IMR-90 (cell line): ENCODE measurements at regions not wholly inside any gene's neighbourhood (a gene's known extent, or its start where the extent isn't known, plus 50 kb on each side); places are given as distances from the start of the nearest gene placed in this dataset.

Source experiments
- ATAC-seq: fragments of 200-7000 bp; cut with Tn5 transposase; 2 replicates; pipeline ENCODE4 v1.9.1; 2020; ENCODE audit warnings: low read depth, mild to moderate bottlenecking, moderate library complexity
- BruUV-seq: library from RNA; stranded (reverse); fragments of 400-500 nt; replicated peaks from 2 replicates; lab custom pipeline; 2021; lab: Mats Ljungman, UMichigan
- CTCF ChIA-PET: fragments of 300-600 bp; formaldehyde crosslinking; extraction: SDS; loops from one replicate; lab custom pipeline; 2021; ENCODE audit warnings: antibody characterized with exemption; lab: Yijun Ruan, JAX
- POLR2A ChIA-PET: fragments of 300-600 bp; sonication (Branson Sonifier 250); formaldehyde crosslinking; loops from one replicate; lab custom pipeline; 2022; ENCODE audit warnings: antibody characterized with exemption; ENCODE audit not compliant: unreplicated experiment; lab: Charles Lee
- DNase-seq: peaks from one replicate; pipeline ENCODE4 v3.0.0; 2013
- H2AFZ ChIP-seq: replicated peaks from 2 replicates; pipeline ENCODE3; 2013; ENCODE audit warnings: low read length, mild to moderate bottlenecking; ENCODE audit not compliant: poor library complexity
- H2AK5ac ChIP-seq: 2 replicates; pipeline ENCODE4 v1.6.1; 2013; ENCODE audit warnings: low read depth, low read length, inconsistent platforms
- H2AK9ac ChIP-seq: replicated peaks from 2 replicates; pipeline ENCODE3; 2013; ENCODE audit warnings: mild to moderate bottlenecking, low read depth, low read length, moderate library complexity; ENCODE audit not compliant: poor library complexity
- H2BK120ac ChIP-seq: 2 replicates; pipeline ENCODE4 v1.6.1; 2013; ENCODE audit warnings: low read depth, low read length, inconsistent platforms
- H2BK15ac ChIP-seq: 3 replicates; pipeline ENCODE4 v1.6.1; 2013; ENCODE audit warnings: low read depth, low read length, inconsistent platforms
- H2BK20ac ChIP-seq: 2 replicates; pipeline ENCODE4 v1.6.1; 2013; ENCODE audit warnings: low read depth, mild to moderate bottlenecking, inconsistent platforms, low read length, moderate library complexity
- H2BK5ac ChIP-seq: 2 replicates; pipeline ENCODE4 v1.6.1; 2013; ENCODE audit warnings: mild to moderate bottlenecking, low read depth, low read length, inconsistent platforms; ENCODE audit not compliant: poor library complexity, severe bottlenecking
- H3K14ac ChIP-seq: replicated peaks from 2 replicates; pipeline ENCODE4 v1.6.1; 2013; ENCODE audit warnings: low read depth, low read length, inconsistent platforms
- H3K18ac ChIP-seq: 2 replicates; pipeline ENCODE4 v1.6.1; 2013; ENCODE audit warnings: low read depth, low read length, control low read depth
- H3K23ac ChIP-seq: 2 replicates; pipeline ENCODE4 v1.6.1; 2013; ENCODE audit warnings: low read depth, low read length, inconsistent platforms
- H3K27ac ChIP-seq: 2 replicates; pipeline ENCODE4 v1.5.1; 2013; ENCODE audit warnings: mild to moderate bottlenecking, control low read depth, low read length; ENCODE audit not compliant: insufficient read depth
- H3K27me3 ChIP-seq: 2 replicates; pipeline ENCODE4 v1.6.1; 2013; ENCODE audit warnings: low read length; ENCODE audit not compliant: control insufficient read depth, insufficient read depth
- H3K36me3 ChIP-seq: 2 replicates; pipeline ENCODE4 v1.6.1; 2013; ENCODE audit warnings: low read length, mixed read lengths; ENCODE audit not compliant: control insufficient read depth, insufficient read depth
- H3K4ac ChIP-seq: 2 replicates; pipeline ENCODE4 v1.6.1; 2013; ENCODE audit warnings: low read depth, low read length, inconsistent platforms
- H3K4me1 ChIP-seq: 2 replicates; pipeline ENCODE4 v1.6.1; 2013; ENCODE audit warnings: low read length, mixed read lengths; ENCODE audit not compliant: control insufficient read depth, insufficient read depth
- H3K4me2 ChIP-seq: 2 replicates; pipeline ENCODE4 v1.6.1; 2013; ENCODE audit warnings: low read depth, mild to moderate bottlenecking, control low read depth, low read length, moderate library complexity
- H3K4me3 ChIP-seq: 2 replicates; pipeline ENCODE4 v1.5.1; 2013; ENCODE audit warnings: low read depth, mild to moderate bottlenecking, control low read depth, low read length, moderate library complexity; ENCODE audit not compliant: insufficient read depth
- H3K56ac ChIP-seq: 2 replicates; pipeline ENCODE4 v1.6.1; 2013; ENCODE audit warnings: low read length, inconsistent platforms; ENCODE audit not compliant: insufficient read depth; ENCODE audit errors: extremely low read depth
- H3K79me1 ChIP-seq, 2 experiments: 2 replicates each; pipeline ENCODE4 v1.6.1; 2013; ENCODE audit warnings: low read length in 2 of 2, inconsistent platforms in 1 of 2, low read depth in 1 of 2
- H3K9ac ChIP-seq: 2 replicates; pipeline ENCODE4 v1.6.1; 2013; ENCODE audit warnings: low read depth, low read length, control low read depth
- H3K9me1 ChIP-seq: 2 replicates; pipeline ENCODE4 v1.6.1; 2013; ENCODE audit warnings: low read length, inconsistent platforms; ENCODE audit not compliant: insufficient read depth
- H3K9me3 ChIP-seq: 2 replicates; pipeline ENCODE4 v1.6.1; 2013; ENCODE audit warnings: low read length; ENCODE audit not compliant: control insufficient read depth, insufficient read depth
- H4K20me1 ChIP-seq: 2 replicates; pipeline ENCODE4 v1.6.1; 2013; ENCODE audit warnings: low read length, inconsistent platforms; ENCODE audit not compliant: insufficient read depth
- H4K5ac ChIP-seq: 2 replicates; pipeline ENCODE4 v1.6.1; 2013; ENCODE audit warnings: mild to moderate bottlenecking, low read depth, low read length, control low read depth
- H4K8ac ChIP-seq, 2 experiments: 2 replicates each; pipeline ENCODE4 v1.6.1; 2013; ENCODE audit warnings: low read depth in 2 of 2, low read length in 2 of 2, control low read depth in 1 of 2, inconsistent platforms in 1 of 2
- H4K91ac ChIP-seq: 2 replicates; pipeline ENCODE4 v1.6.1; 2013; ENCODE audit warnings: low read depth, low read length, inconsistent platforms; ENCODE audit not compliant: insufficient read depth
- CHD1 ChIP-seq: IDR thresholded peaks from 2 replicates; pipeline ENCODE4 v1.6.1; 2012; ENCODE audit warnings: low read depth, low read length, improper control_type of control experiment
- FOS ChIP-seq: fragments of 150-350 bp; IDR thresholded peaks from 2 replicates; pipeline ENCODE4 v1.6.1; 2016; ENCODE audit warnings: low read depth, low read length
- MAFK ChIP-seq: IDR thresholded peaks from 2 replicates; pipeline ENCODE4 v1.6.1; 2012; ENCODE audit warnings: low read depth, low read length, improper control_type of control experiment
- NFE2L2 ChIP-seq: fragments of 150-350 bp; IDR thresholded peaks from 2 replicates; pipeline ENCODE4 v1.6.1; 2016; ENCODE audit warnings: low read depth, mild to moderate bottlenecking, low read length
- RFX5 ChIP-seq: IDR thresholded peaks from 2 replicates; pipeline ENCODE4 v1.8.0; 2012; ENCODE audit warnings: low read depth, mild to moderate bottlenecking, low read length, moderate library complexity
- SMC3 ChIP-seq: fragments of 150-350 bp; IDR thresholded peaks from 2 replicates; pipeline ENCODE4 v1.6.1; 2016; ENCODE audit warnings: low read depth, mild to moderate bottlenecking, antibody characterized with exemption, low read length, moderate library complexity
- WGBS, 2 experiments: methylation state at CpG; one replicate each; pipeline versions ENCODE4 v1.1.5 to v1.1.7; 2013; ENCODE audit warnings: missing lambda C conversion rate in 2 of 2; ENCODE audit not compliant: insufficient read length in 1 of 2; ENCODE audit errors: extremely low coverage in 2 of 2; 5-methylcytosine and 5-hydroxymethylcytosine counted together
- dilution Hi-C: fragments of 300-500 bp; cut with HindIII; formaldehyde crosslinking; loops from one replicate; pipeline ENCODE4 v1.14.3; 2018; ENCODE audit warnings: low sequenced_read_pairs; ENCODE audit not compliant: unreplicated experiment
- in situ Hi-C: fragments of 300-500 bp; cut with MboI; formaldehyde crosslinking; loops from 3 replicates; pipeline ENCODE4 v1.14.3; 2019; ENCODE audit warnings: low sequenced_read_pairs, inconsistent platforms, mixed read lengths
- intact Hi-C: fragments of 100-400 bp; cut with micrococcal nuclease; formaldehyde crosslinking; loops from 2 replicates; pipeline ENCODE4 v1.10.0; 2022
- TF ChIP-seq, protein P1 (sequence below): conservative IDR thresholded peaks from 2 replicates; pipeline ENCODE4 v1.5.1; 2012; ENCODE audit warnings: mild to moderate bottlenecking, low read depth, low read length, improper control_type of control experiment
- TF ChIP-seq, protein P2 (sequence below): fragments of 150-350 bp; IDR thresholded peaks from 2 replicates; pipeline ENCODE4 v1.6.1; 2017; ENCODE audit warnings: mild to moderate bottlenecking, antibody characterized with exemption, low read length, low read depth

DNA sequence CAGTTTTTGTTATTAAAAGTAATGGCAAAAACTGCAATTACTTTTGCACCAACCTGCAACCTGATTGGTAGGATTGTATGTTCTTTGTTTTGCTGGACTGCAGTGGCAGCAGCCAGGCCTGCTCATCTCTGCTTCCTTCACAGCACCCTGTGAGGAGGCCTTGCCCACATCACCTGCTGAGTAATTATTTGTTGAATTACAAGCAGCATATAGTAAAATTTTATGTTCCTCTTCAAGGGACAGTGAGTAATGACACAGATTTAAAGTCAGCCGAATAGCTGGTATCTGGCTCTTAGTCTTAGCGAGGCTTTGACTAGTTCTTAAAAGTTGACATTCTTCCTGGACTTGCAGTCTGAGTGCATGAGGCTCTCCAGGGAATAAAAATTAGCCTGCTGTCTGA, 435.1 kb downstream of the PRDM2 start:
- intact Hi-C loops (no loop called here), in situ Hi-C loops (no loop called here), dilution Hi-C loops (no loop called here)
- Histone ChIP-seq H3K27me3 (no peaks in the 10 kb centered on the region), H4K8ac (no peak overlapping the region), H2BK120ac (no peak overlapping the region), H3K23ac (no peak overlapping the region), H3K4ac (no peak overlapping the region), H3K9me3 (peaks cover 10% of the 10 kb centered on the region; the same call in 1 of the 2 replicates), H3K56ac (no peak overlapping the region), H3K4me1 (no peaks in the 10 kb centered on the region), H2AK9ac (no peak overlapping the region), H2BK20ac (no peak overlapping the region), H3K36me3 (no peaks in the 10 kb centered on the region), H2AFZ (no peak overlapping the region), H3K4me3 (no peak overlapping the region), H4K5ac (no peak overlapping the region), H2BK5ac (no peak overlapping the region), H2BK15ac (no peak overlapping the region), H3K79me1 (no peaks in the 10 kb centered on the region), H3K9me1 (no peaks in the 10 kb centered on the region), H3K9ac (no peak overlapping the region), H4K20me1 (no peaks in the 10 kb centered on the region), H4K91ac (no peak overlapping the region), H2AK5ac (no peak overlapping the region), H3K18ac (no peak overlapping the region), H3K27ac (no peak overlapping the region), H3K14ac (no peak overlapping the region), H3K4me2 (no peak overlapping the region)
- DNase-seq, result no peak
- no TSS peak for BruUV-seq
- 6% methylated on average over 2 of the region's 2 CpGs; no CpG with 5 or more reads in 1 of the 2 experiments for WGBS, 2 experiments
- ChIA-PET POLR2A (no interaction called here), CTCF (no interaction called here)
- TF ChIP-seq SMC3 (no peak), MAFK (no peak), NFE2L2 (no peak), CHD1 (no peak), FOS (no peak), RFX5 (no peak)
- TF ChIP-seq, protein P1, sequence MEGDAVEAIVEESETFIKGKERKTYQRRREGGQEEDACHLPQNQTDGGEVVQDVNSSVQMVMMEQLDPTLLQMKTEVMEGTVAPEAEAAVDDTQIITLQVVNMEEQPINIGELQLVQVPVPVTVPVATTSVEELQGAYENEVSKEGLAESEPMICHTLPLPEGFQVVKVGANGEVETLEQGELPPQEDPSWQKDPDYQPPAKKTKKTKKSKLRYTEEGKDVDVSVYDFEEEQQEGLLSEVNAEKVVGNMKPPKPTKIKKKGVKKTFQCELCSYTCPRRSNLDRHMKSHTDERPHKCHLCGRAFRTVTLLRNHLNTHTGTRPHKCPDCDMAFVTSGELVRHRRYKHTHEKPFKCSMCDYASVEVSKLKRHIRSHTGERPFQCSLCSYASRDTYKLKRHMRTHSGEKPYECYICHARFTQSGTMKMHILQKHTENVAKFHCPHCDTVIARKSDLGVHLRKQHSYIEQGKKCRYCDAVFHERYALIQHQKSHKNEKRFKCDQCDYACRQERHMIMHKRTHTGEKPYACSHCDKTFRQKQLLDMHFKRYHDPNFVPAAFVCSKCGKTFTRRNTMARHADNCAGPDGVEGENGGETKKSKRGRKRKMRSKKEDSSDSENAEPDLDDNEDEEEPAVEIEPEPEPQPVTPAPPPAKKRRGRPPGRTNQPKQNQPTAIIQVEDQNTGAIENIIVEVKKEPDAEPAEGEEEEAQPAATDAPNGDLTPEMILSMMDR, result no peak
- TF ChIP-seq, protein P2, sequence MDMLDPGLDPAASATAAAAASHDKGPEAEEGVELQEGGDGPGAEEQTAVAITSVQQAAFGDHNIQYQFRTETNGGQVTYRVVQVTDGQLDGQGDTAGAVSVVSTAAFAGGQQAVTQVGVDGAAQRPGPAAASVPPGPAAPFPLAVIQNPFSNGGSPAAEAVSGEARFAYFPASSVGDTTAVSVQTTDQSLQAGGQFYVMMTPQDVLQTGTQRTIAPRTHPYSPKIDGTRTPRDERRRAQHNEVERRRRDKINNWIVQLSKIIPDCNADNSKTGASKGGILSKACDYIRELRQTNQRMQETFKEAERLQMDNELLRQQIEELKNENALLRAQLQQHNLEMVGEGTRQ, result no peak
- no peak for ATAC-seq
